Astrocyte of the hippocampus (primary cell): ENCODE measurements at regions not wholly inside any gene's neighbourhood (a gene's known extent, or its start where the extent isn't known, plus 50 kb on each side); places are given as distances from the start of the nearest gene placed in this dataset.
A peak's percentile ranks its signal among the peaks of the same experiment; 100 is the strongest.

Experiments used
- DNase-seq: peaks from one replicate; pipeline ENCODE4 v3.0.0; 2011; ENCODE audit warnings: low read depth, low spot score

DNA sequence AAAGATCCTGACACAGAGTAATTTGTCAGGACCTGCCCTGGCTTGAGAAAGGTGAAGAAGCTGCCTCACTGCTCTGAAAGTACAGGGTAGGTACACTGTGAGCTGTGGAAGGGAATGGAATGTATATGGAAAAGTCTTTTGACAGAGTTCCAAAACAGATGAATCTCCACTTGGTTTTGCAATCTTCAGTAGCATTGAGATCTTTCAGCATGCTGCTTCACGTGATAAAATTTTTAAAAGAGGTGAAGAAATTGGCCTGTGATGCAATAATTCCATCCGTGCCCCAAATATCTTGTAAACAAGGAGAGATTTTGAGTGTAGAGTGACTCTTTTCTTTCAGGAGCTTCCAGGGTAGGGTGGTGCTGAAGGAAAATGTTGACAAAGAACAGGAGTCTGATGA, 123.1 kb downstream of the OSR1 start:
- DNase-seq: no peak

DNA sequence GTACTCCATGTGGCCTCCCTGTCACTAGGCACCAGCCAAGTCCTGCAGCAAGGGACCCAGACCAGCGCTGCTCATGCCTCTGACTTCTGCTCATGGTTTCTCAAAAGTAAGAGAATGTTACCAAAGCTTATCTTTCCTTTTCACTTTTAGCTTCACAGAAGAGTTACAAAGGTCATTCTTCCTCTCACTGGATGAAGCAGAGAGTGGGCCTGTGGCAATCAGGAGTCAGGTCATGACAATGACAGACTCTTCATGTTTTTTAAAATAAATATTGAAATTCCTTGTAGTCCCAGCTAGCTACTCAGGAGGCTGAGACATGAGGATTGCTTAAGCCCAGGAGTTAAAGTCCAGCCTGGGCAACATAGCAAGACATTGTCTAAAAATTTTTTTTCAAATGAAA, 126.1 kb downstream of the OSR1 start:
- no peak for DNase-seq

DNA sequence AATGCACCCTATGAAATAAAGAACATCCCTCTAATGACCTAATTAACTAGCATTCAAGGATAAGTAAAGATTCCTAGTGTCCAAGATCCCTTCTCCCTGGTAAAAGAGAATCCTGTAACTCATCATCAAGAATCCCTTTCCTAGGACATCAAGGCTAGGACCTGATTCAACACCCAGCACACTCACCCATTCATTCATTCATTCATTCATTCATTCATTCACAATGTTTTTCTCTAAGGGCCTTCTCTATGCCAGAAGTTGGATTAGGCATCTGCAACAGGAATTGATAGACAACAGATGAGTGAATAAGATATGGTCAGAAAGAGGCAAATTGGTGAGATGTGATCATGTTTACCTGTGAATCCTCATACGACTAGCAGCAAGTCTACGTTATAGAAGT, 126.8 kb downstream of the OSR1 start:
- DNase-seq: no peak

DNA sequence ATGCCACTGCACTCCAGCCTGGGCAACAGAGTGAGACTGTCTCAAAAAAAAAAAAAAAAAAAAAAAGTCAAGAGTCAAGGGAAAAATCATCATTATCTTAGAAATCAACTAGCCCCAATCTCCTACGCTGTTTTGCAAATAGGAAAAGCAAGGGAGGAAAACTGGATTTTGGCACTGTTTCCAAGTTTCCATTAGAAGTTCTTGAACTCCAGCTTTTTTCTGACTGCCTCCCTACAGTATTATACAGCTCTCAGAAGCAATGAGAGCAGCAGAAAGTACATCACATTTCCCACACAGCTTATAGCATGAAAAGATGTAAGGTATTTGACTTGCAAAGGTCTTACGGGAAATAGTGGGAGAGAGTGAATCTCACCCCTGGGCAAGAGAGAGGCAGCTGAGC, 127.8 kb downstream of the OSR1 start:
- DNase-seq: no peak

DNA sequence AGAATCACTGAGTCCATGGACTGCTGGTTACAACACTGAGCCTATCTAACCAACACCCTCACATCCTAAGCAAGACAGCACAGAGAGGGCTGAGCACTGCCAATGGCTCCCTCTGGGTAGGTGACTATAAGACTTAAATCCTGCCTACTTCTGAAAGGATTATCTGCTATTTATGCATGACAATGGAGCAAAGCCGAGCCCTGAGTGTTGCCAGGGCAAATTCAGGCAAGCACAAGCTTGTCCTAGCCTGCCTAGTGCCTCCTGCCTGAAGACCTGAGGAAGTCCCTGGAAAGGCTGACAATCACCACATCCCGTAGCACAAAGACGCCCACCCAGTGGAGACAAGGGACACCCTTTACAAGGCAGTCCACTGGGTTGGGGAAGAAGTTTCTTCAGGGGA, 129.7 kb downstream of the OSR1 start:
- no peak for DNase-seq

DNA sequence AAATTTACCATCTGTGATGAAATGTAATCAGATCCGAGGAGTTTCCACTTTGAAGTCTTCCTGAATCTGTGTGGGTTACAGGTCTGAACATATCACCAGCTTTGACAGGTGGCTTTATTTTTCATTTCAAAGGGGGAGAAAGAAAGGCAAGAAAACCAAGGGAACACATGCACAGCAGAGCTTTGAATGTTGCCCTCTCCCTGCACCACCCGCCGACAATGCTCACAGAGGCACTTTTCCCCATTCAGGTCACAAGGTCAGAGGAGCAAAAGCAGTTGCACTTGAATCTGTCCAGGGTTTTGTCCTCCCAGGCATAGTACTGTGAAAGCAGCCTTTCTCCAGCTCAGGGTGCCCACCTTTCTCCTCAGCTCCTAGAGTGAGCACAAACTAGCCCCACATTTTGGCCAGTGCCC, 130.2 kb downstream of the OSR1 start:
- no peak for DNase-seq

DNA sequence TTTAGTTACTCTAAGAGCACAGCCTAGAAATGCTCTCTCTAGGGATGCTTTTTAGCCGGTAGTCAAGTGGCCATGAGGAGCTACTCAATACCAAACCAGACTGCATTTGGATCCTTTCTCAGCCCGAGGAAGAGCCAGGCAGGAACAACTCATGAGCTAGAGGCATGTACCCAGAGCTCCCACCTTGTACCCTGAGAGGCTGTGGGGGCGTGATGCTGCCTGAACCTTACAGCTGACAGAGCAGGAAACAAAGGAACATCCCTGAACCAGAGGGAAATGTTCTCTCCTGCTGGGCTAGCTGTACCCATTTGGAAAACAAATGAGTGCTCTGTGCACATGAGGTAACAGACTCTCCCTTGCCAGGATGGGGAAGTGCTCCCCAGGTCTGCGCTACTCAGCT, 131.6 kb downstream of the OSR1 start:
- DNase-seq: no peak

DNA sequence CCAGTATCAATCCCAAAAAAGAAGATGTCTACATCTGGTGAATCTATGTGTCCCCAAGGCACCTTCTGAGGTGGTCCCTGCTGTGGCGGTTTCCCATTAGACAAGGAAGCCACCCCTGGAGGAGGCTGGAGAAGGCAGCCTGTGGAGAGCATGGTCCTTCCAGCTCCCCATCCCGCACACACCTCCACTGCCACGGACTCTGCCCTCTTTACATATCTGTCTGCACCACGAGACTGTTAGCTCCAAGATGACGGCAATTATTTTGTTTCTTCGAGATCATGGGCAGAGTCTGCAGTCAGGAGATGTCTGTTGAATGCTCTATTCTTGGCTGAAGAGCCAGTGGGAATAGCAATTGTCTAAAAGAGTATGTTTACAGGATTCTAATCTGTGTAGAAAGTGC, 132.0 kb downstream of the OSR1 start:
- DNase-seq: no peak

DNA sequence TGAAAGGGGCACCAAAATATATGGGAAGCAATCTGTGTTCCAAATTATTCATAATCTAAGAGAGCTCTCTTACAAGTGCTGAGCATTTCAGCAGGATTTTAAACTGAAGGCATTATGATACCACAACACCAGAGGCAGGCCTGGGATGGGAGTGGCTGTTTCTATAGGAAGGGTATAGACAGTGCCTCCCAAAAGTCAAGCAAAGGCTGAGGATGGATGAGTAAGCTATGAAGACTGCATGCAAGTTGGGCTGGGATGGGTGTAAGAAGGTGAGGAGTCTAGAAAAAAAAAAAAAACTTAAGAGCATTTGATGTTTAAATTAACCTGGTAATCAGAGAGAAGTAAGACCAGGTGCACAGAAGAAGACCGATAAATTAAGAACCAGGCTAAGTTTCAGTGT, 132.5 kb downstream of the OSR1 start:
- no peak for DNase-seq

DNA sequence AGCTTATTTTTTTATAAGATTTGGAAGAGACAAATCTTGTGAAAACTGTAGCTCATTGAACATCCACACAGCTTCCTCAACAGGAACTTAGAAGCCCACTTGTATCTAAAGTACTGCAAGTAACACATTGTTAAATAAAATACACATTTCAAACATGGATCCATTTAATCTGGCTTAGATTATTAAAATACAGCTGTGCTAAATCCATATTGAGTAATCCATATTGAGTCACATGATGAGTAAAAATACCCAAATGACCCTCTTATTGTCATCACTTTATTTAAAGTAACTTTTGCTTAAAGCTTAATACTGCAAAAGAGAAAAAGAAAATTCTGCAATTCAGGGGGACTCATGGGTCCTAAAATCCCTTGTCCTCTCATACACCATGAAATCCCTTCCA, 133.3 kb downstream of the OSR1 start:
- DNase-seq: no peak

DNA sequence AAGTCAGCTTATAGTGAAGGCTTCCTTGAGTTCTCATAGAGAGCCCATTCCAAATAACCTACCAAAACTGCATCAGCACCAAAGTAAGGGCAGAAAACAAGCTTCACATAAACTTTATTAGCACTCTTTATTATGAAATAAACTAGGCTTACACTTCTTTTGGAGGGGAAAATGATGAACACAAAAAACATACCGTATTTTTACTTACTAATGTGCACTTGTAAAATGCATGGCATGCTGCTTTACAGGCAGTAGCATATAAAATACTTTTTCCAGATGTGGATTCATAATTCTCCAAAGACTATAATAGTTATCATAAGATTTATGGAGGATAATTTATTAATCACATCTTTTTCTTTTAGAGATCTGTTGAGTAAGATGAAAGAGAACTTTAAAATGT, 133.9 kb downstream of the OSR1 start:
- DNase-seq: no peak

DNA sequence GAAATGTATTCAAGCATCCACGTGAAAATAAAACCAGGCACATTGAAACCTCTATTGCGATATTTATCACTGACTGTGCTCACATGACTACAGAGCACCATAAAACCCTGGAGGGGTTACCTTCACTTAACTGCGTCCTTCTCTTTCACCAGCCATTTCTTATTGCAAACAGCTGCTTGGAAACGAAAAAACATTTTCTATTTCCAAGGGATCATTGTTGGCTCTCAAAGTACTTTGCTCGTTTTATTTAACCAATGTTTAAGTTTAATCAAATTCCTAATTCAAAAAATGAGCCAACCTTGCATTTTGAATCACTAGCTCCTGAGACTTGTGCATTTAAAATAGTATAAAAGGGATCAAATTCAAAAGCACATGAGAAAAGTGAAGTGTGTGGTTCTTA, 134.4 kb downstream of the OSR1 start:
- DNase-seq: no peak

DNA sequence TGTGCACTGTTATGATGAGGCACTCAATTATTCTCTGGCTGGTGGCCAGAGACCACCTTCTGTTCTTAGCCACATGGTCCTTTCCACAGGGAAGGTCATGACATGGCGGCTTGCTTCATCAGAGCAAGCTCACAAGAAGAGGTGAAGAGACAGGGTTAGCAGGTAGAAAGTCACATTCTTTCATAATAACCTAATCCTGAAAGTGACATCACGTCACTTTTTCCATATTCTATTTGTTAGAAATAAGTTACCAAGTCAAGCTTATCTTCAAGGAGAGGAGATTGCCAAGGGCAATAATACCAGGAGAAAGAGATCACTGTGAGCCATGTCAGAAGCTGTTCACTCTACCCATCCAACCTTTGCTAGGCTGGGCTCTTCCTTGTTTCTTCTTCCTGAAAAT, 139.4 kb downstream of the OSR1 start:
- no peak for DNase-seq

DNA sequence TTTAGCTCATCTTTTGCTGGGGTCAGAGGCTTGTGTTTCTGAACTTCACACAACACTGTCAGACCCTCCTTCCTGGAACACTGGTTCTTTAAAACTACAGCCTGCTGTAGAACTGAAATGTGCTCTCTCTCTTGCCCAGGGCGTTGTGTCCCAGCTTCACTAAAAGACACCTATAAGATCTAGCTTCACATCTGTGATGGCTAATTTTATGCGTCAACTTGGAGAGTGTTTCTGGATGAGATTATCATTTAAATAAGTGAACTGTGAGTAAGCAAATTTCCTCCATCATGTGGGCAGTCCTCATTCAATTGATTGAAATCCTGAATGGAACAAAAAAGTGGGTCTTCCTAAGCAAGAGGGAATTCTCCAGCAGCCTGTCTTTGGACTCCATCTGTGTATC, 140.3 kb downstream of the OSR1 start:
- no peak for DNase-seq

DNA sequence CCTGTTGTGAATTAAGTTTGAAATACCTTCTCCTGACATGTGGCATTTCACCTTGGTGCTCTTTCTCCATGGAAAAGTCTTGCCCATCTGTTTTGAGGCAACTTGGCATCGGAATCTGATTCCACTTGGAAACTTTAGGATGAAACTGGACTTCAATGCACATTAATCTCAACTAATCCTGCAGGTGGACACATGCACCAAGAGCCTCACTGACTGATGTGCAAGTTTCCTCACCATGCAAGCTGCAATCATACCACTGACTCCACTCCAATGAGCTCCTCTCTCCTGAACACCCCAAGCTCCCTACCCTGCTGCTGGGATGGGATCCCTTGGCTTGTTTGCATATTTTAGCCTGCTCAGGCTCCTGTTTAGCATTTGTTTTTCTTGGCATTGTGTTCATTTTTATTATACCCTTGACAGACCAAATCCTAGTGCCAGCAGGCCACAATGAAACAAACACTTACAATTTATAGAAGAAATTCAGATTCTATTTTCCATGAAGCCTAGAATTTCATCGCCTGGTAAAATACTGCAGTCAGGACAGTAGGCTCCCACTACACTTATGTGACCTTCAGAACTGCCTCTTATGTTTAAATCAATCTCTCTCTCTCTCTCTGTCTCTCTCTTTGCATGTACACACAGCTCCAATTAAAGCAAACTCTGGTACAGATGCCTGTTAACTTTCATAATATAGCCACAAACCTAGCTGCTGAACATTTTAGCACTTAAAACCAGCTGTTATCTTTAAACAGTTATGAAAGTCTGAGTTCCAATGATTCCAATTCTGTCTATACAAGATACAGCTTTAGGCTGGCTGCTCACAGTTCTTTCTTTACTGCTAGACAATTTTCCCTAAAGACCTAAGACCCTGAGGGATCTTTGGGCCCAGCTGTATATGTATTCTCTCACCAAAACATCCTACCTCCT, 141.5 kb downstream of the OSR1 start:
- peak; percentile 35 for DNase-seq

DNA sequence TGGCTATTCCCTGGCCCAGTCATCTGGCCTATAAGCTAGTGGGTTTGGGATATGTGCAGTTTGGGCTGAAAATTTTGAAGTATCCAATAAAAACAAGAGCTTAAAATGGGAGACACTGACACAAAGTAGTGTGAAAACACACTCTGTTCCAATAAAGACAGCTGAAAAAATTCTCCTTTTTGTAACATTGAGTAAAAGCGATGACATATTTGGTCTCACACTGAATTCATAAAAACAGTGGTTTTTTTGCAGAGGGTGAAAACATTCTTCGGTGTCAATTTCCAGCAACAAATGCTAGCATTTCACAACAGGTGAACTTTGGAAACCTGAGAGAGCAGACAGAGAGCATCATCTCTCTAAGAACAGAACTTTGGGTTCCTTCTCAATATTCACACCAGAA, 142.2 kb downstream of the OSR1 start:
- DNase-seq: no peak

DNA sequence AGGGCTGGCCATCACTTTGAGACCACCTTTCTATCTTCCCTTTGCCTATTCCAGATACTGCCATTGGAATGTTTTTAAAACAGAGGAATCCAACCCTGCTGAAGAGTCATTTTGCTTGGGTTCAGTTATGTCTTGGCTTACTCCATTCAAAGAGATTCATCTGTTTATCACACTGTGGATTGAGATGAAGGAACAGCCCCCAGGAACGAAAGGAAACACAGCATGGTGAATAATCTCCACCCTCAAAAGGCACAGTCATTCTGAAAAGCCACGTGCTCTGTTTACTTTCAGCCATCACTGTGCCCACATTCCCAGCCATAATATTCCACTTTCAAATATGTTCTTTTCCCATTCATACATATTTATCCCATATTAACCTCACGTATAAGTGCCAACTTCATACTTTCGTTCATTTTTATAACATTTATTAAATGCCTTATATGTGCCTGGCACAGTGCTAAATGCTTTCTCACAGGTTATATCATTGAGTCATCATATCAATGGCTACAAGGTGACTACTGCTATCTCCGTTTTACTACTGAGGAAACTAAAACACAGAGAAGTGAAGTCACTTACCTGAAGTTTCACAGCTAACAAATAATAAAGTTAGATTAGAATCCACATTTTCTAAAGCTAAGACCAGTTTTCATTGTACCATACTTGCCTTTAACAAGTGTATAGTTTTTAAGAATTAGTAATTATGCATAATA, 143.6 kb downstream of the OSR1 start:
- no peak for DNase-seq

DNA sequence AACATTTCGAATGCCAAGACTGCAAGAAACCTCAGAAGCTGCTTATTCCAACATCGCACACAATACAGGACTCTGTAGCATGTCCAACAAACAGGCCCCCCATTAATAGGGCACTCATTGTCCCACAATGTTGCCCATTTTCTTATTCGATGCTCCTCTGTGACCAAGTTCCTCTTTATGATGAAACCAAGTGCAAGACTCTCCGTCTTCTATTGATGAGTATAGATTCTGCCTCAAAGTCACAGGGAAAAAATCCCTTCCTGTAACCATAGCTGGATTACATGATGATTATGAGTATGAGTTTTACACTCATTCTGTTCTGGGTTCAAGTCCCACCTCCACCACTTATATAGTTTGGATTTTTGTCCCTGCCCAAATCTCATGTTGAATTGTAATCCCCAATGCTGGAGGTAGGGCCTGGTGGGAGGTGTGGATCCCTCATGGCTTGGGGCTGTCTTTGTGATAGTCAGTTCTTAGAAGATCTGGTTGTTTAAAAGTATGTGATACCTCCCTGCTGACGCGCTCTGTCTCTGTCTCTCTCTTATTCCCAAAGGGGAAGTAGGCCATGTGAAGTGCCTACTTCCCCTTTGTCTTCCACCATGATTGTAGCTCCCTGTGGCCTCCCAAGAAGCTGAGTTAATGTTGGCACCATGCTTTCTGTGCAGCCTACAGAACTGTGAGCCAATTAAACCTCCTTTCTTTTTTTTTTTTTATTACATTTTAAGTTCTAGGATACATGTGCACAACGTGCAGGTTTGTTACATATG, 148.7 kb downstream of the OSR1 start:
- no peak for DNase-seq

DNA sequence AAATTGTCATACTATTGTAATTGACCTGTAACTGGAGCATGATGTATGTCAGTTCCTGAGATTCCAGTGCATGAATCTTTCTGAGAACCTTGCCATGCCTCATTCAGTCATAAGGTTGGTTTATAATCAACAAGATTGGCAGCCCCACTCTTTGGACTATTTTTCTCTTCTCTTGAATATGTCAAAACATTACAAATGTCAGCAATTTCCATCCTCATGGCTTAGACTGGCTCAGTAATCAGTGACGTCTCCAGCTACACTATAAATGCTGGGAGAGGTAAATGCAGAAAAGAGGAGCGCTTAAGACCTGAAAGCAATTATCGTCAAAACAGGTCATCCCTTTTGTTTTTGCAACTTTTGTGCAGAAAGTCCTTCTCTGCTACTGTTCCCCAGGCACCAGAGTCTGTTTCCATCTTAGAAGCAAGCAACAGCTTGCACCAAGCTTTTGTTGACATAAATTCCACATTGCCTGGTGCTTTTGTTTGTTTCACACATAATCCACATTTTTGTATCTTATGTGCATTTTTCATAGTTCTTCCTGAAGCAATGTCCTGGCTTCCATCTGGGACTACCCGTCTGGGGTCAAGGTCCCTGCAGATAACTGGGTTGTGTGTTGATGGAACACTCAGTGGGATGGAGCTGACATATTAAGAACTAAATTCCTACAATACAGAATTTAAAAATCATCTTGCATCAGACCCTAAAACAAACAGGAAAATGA, 149.8 kb downstream of the OSR1 start:
- DNase-seq: no peak

DNA sequence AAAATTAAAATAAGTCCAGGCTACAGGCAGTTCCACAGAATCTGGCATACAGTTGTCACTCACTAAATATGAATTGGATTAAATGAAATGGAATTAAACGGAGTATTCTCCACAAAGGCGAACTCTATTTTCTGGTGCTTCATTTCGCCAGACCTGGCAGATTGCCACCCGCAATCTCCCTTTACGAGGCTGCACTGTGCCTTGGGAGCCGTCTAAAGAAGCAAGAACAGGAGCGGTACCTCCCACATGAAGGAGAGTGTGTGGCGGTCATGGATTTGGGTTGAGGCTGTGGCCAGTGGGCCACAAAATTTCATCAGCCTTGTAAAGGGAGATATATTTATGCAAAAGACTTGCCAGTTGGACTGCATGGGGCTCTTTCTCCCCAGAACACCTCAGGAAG, 151.0 kb downstream of the OSR1 start:
- DNase-seq: no peak

DNA sequence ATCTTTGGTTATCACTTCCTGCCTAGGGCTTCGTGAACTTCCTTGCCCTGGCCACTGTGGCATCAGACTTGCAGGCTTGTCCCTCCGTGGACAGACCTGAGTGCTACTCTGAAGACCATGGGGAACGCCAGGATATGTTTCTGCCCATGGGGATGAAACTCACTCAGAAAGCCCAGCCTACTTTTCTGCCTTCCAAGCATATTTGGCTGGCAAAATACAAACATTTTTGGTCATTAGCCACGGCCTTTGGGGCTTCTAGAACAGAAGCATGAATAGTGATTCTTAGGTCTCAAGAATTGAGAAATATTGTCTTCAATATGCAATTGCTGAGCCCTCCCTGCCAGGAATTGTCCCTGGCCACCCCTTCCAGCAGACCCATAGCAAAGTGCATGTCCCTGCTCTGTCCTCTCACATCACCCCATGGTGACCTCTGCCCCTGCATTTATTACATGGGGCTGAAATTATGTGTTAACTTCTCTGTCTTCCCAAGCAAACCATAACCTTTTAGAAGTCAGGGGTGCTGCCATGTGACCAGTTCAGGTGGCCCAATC, 152.4 kb downstream of the OSR1 start:
- no peak for DNase-seq
